Spleen (tissue), 11 donors: ENCODE measurements at regions not wholly inside any gene's neighbourhood (a gene's known extent, or its start where the extent isn't known, plus 50 kb on each side); places are given as distances from the start of the nearest gene placed in this dataset.
"Not testable (repeated sequence)": the region's sequence is repeated elsewhere in the genome, so short reads cannot be mapped to it uniquely, and the experiment has no call there.

Source experiments
- DNase-seq: peaks from one replicate; pipeline ENCODE4 v3.0.0-alpha.2; 2020
- H3K27ac ChIP-seq, 8 donors: fragments of 200-600 bp; sonication (generic) in 7 of 8; 1 replicate in 4 of 8; 2 replicates in 4 of 8; pipeline versions ENCODE4 v1.5.0 to v1.8.0; 2016 to 2021; ENCODE audit warnings: inconsistent platforms in 4 of 8, mild to moderate bottlenecking in 4 of 8, moderate library complexity in 1 of 8
- H3K27me3 ChIP-seq, 7 donors: fragments of 200-600 bp; sonication (generic) in 6 of 7; replicated peaks in 1 of 7; 1 replicate in 4 of 7; 2 replicates in 3 of 7; pipeline versions ENCODE4 v1.5.0 to v1.8.0; 2016 to 2021; ENCODE audit warnings: inconsistent platforms in 3 of 7, mild to moderate bottlenecking in 1 of 7
- H3K36me3 ChIP-seq, 6 donors: fragments of 200-600 bp; sonication (generic) in 5 of 6; 1 replicate in 4 of 6; 2 replicates in 2 of 6; pipeline versions ENCODE4 v1.5.0 to v1.8.0; 2016 to 2021; ENCODE audit warnings: inconsistent platforms in 2 of 6
- H3K4me1 ChIP-seq, 6 donors: fragments of 200-600 bp; sonication (generic) in 5 of 6; 1 replicate in 3 of 6; 2 replicates in 3 of 6; pipeline versions ENCODE4 v1.5.0 to v1.8.0; 2016 to 2021; ENCODE audit warnings: inconsistent platforms in 3 of 6
- H3K4me3 ChIP-seq, 8 donors: fragments of 200-600 bp; sonication (generic) in 7 of 8; 1 replicate in 4 of 8; 2 replicates in 4 of 8; pipeline versions ENCODE4 v1.5.0 to v1.8.0; 2016 to 2021; ENCODE audit warnings: inconsistent platforms in 4 of 8, mild to moderate bottlenecking in 4 of 8, moderate library complexity in 2 of 8
- H3K9me3 ChIP-seq, 8 donors: fragments of 200-600 bp; sonication (generic) in 7 of 8; 1 replicate in 4 of 8; 2 replicates in 4 of 8; pipeline versions ENCODE4 v1.5.0 to v1.8.0; 2016 to 2021; ENCODE audit warnings: inconsistent platforms in 4 of 8
- POLR2A ChIP-seq, 3 donors: fragments of 450-650 bp; IDR thresholded peaks; one replicate each; pipeline ENCODE4 v1.5.1; 2017; ENCODE audit warnings: antibody characterized with exemption in 3 of 3, mild to moderate bottlenecking in 1 of 3
- POLR2AphosphoS5 ChIP-seq, 3 donors: sonication (generic); formaldehyde crosslinking; IDR thresholded peaks; one replicate each; pipeline ENCODE4 v1.5.1; 2017; ENCODE audit warnings: antibody characterized with exemption in 3 of 3
- WGBS, 5 donors: extraction: QIAGEN DNeasy Blood & Tissue Kit in 3 of 5; methylation state at CpG; one replicate each; pipeline versions ENCODE4 v1.1.5 to v1.1.7; 2013 to 2018; 5-methylcytosine and 5-hydroxymethylcytosine counted together
- intact Hi-C: fragments of 100-400 bp; cut with DNase I; formaldehyde crosslinking; loops from one replicate; pipeline ENCODE4 v1.15.0; 2023; ENCODE audit warnings: low total_unique reads
- TF ChIP-seq, protein P1 (sequence below), 11 experiments: fragments of 200-600 bp in 7 of 11; fragments of 450-650 bp in 4 of 11; sonication (generic) in 4 of 11; IDR thresholded peaks in 8 of 11; conservative IDR thresholded peaks in 3 of 11; 1 replicate in 7 of 11; 2 replicates in 4 of 11; pipeline versions ENCODE4 v1.4.0 to v1.8.0; 2016 to 2021; ENCODE audit warnings: antibody characterized with exemption in 11 of 11, inconsistent platforms in 4 of 11, mild to moderate bottlenecking in 1 of 11
- donor health status: healthy with polysubstance abuse.
- donor health status: DM: no; HTN: no; CAD: no; lungs with moderate emphysema.
- donor health status: DM: no; HTN: no; CAD: no.
- donor health status: Bipolar disorder and iron deficiency.
- donor health status: healthy.
- donor health status: DM: no; HTN: no; CAD: no.
- donor health status: DM: yes; HTN: yes; CAD: no.

DNA sequence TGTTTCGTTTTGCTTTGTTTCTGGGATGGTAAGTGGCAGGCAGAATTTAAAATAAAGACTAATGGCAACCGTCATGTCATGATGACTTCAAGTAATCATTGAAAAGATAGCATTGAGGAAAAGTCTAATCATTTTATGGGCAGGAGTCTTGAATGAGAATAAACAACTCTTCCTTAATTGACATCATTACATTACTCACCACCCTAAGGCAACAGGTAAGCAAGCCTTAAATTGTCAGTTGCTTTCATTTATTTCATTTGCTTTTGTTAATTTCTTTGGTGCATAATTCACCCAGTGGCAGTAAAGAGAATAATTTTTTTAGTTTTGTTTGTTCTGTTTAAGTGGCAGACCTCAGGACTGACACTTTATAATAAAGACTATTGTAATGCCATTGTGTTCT, 669.0 kb downstream of the RWDD3 start:
- no peaks in the 10 kb centered on the region for H3K4me1 ChIP-seq
- 63 to 80% (median 73%) methylated on average over 2 of the region's 2 CpGs for WGBS, 5 donors

DNA sequence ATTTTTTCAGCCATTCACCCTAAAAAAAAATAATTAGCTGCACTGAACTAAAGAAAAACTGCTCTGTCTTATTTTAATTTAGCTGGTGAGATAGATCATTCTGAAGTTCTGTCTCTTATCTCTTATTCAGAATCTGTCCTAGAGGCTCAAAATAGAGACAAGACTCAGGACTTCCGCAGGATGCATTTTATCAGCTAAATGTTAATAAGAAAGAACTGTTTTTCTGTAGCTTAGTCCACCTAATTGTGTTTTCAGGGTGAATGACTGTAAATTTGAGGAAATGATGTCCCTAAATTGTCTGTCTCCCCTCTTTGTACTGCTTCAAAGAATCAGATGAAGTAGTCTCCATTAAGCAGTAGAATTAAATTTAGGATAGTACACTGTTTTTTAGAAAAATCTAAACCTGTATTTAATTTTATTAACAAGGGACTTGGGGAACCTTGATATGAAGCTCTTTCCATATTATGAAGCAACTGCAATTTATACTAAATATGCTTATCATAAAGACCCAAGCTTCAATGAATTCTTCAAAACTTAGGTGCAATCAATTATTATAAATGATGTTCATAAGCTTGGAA, 671.9 kb downstream of the RWDD3 start:
- Histone ChIP-seq H3K4me3 (no peak overlapping the region), H3K36me3 (no peaks in the 10 kb centered on the region), H3K27me3 (no peaks in the 10 kb centered on the region), H3K27ac (no peak overlapping the region), H3K9me3 (peaks cover 0 to 11% (median under 1%) of the 10 kb centered on the region in 8 donors), H3K4me1 (no peaks in the 10 kb centered on the region)
- TF ChIP-seq POLR2AphosphoS5 (IDR thresholded peaks at IDR 0.05) (no peak), POLR2A (IDR thresholded peaks at IDR 0.05) (no peak)
- TF ChIP-seq, protein P1, sequence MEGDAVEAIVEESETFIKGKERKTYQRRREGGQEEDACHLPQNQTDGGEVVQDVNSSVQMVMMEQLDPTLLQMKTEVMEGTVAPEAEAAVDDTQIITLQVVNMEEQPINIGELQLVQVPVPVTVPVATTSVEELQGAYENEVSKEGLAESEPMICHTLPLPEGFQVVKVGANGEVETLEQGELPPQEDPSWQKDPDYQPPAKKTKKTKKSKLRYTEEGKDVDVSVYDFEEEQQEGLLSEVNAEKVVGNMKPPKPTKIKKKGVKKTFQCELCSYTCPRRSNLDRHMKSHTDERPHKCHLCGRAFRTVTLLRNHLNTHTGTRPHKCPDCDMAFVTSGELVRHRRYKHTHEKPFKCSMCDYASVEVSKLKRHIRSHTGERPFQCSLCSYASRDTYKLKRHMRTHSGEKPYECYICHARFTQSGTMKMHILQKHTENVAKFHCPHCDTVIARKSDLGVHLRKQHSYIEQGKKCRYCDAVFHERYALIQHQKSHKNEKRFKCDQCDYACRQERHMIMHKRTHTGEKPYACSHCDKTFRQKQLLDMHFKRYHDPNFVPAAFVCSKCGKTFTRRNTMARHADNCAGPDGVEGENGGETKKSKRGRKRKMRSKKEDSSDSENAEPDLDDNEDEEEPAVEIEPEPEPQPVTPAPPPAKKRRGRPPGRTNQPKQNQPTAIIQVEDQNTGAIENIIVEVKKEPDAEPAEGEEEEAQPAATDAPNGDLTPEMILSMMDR (IDR thresholded peaks at IDR 0.05 in 8 of 11, conservative IDR thresholded peaks at IDR 0.05 in 3 of 11), result no peak
- DNase-seq, result no peak
- 64 to 87% (median 70%) methylated on average over 1 of the region's 1 CpG for WGBS, 5 donors
- intact Hi-C loops, result no loop called here

More for the DNA sequence above, 669.0 kb downstream of the RWDD3 start:
- Histone ChIP-seq H3K27ac (no peak overlapping the region), H3K36me3 (no peaks in the 10 kb centered on the region), H3K4me3 (no peak overlapping the region), H3K9me3 (peaks cover 0 to 17% (median 3%) of the 10 kb centered on the region in 8 donors), H3K27me3 (no peaks in the 10 kb centered on the region)
- TF ChIP-seq POLR2AphosphoS5 (IDR thresholded peaks at IDR 0.05) (no peak), POLR2A (IDR thresholded peaks at IDR 0.05) (no peak)
- TF ChIP-seq, protein P1 (IDR thresholded peaks at IDR 0.05 in 8 of 11, conservative IDR thresholded peaks at IDR 0.05 in 3 of 11), result no peak
- intact Hi-C loops, result no loop called here
- DNase-seq, result no peak

DNA sequence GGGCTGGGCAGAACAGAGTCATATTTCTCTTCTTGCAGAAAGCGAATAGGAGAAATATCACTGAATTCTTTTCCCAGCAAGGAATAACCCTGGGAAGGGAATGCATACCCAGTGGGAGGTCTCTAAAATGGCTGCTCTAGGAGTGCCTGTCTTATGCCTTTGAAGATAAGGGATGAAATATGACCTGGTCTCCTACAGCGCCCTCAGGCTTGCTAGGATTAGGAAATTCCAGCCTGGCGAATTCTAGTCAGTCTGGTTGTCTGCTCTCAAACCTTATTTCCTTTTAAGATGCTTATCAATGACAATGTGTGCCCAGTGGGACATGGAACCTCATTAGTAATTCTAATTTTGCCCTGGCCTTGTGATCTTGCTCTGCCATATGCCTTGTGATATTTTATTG, 677.7 kb downstream of the RWDD3 start:
- peaks cover 0 to 61% (median 40%) of the 10 kb centered on the region in 8 donors for H3K9me3 ChIP-seq
- WGBS, 5 donors, result 82 to 91% (median 87%) methylated on average over 3 of the region's 3 CpGs
- DNase-seq, H3K27me3 ChIP-seq, H3K4me3 ChIP-seq, H3K27ac ChIP-seq, intact Hi-C loops, H3K4me1 ChIP-seq, H3K36me3 ChIP-seq: not testable (repeated sequence)

DNA sequence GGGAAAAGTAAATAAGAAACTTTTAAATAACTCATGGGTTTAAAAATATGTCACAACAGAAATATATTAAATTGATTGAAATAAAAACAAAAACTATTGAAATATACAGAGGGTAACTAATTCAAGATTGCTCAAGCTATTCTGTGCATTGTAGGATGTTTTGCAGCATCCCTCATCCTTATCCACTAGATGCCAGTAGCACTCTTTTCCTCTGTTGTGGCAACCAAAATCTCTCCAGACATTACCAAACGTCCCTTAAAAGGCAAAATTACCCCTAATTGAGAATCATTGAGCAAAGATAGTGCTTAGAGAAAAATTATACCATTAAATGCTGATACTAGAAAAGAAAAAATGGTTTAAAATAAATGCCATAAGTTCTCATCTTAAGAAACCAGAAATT, 682.6 kb downstream of the RWDD3 start:
- no peaks in the 10 kb centered on the region for H3K36me3 ChIP-seq
- H3K27me3 ChIP-seq, result no peaks in the 10 kb centered on the region
- H3K4me3 ChIP-seq, result no peak overlapping the region
- DNase-seq, result no peak
- H3K4me1 ChIP-seq, result no peaks in the 10 kb centered on the region
- intact Hi-C loops, result no loop called here
- WGBS, 5 donors, result 2 to 12% (median 10%) methylated on average over 1 of the region's 1 CpG
- TF ChIP-seq, protein P1 (IDR thresholded peaks at IDR 0.05 in 8 of 11, conservative IDR thresholded peaks at IDR 0.05 in 3 of 11), result no peak
- TF ChIP-seq POLR2AphosphoS5 (IDR thresholded peaks at IDR 0.05) (no peak), POLR2A (IDR thresholded peaks at IDR 0.05) (no peak)
- peaks cover 0 to 48% (median 32%) of the 10 kb centered on the region in 8 donors for H3K9me3 ChIP-seq
- H3K27ac ChIP-seq, result no peak overlapping the region

DNA sequence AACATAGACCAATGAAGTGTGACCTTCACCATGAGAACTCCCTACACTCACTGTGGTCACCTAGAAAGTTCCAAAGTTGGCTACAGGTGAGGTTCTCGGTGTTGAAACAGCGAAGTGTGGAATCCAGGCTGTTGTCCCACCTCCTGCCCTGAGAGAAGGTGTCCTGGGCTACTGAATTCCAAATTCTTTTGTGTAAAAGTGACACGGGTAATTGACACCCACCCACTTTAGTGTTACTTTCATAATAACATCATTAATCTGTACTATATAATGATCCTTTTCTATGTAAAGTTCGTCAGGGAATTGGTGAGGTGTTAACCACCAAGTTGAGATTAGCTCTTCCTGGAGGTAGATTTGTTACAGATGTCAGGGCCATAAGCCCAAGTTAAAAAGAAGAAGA, 690.7 kb downstream of the RWDD3 start:
- Histone ChIP-seq H3K4me3 (no peak overlapping the region), H3K36me3 (no peaks in the 10 kb centered on the region), H3K27ac (no peak overlapping the region), H3K4me1 (no peaks in the 10 kb centered on the region), H3K27me3 (no peaks in the 10 kb centered on the region), H3K9me3 (no peaks in the 10 kb centered on the region)
- TF ChIP-seq POLR2A (IDR thresholded peaks at IDR 0.05) (no peak), POLR2AphosphoS5 (IDR thresholded peaks at IDR 0.05) (no peak)
- TF ChIP-seq, protein P1 (IDR thresholded peaks at IDR 0.05 in 8 of 11, conservative IDR thresholded peaks at IDR 0.05 in 3 of 11), result no peak
- WGBS, 5 donors, result 75 to 86% (median 85%) methylated on average over 4 of the region's 4 CpGs
- no peak for DNase-seq
- intact Hi-C loops, result no loop called here
